CD14-positive monocyte (primary cell): ENCODE measurements at regions not wholly inside any gene's neighbourhood (a gene's known extent, or its start where the extent isn't known, plus 50 kb on each side); places are given as distances from the start of the nearest gene placed in this dataset.
A peak's percentile ranks its signal among the peaks of the same experiment; 100 is the strongest.

Experiments
- DNase-seq, 3 donors: peaks; one replicate each; pipeline ENCODE4 v3.0.0-alpha.2; 2011 to 2022
- H2AFZ ChIP-seq: 2 replicates; pipeline ENCODE4 v1.6.0; 2012; ENCODE audit warnings: mild to moderate bottlenecking, low read depth, low read length, inconsistent platforms; ENCODE audit not compliant: insufficient read depth, poor library complexity, severe bottlenecking
- H3K27ac ChIP-seq, 2 donors: 1 replicate in 1 of 2; 2 replicates in 1 of 2; pipeline ENCODE4 v1.5.1; 2012 to 2013; ENCODE audit warnings: low read length in 2 of 2, control low read depth in 1 of 2, inconsistent platforms in 1 of 2, low read depth in 1 of 2, mild to moderate bottlenecking in 1 of 2
- H3K27me3 ChIP-seq, 2 donors: one replicate each; pipeline versions ENCODE4 v1.6.0 to v1.6.1; 2011 to 2013; ENCODE audit warnings: low read length in 2 of 2; ENCODE audit not compliant: control insufficient read depth in 2 of 2, insufficient read depth in 2 of 2
- H3K36me3 ChIP-seq, 2 donors: replicated peaks in 1 of 2; 1 replicate in 1 of 2; 2 replicates in 1 of 2; pipeline versions ENCODE4 v1.5.1 to v1.6.1; 2012 to 2013; ENCODE audit warnings: low read length in 2 of 2, control low read depth in 1 of 2, inconsistent platforms in 1 of 2, mild to moderate bottlenecking in 1 of 2; ENCODE audit not compliant: insufficient read depth in 2 of 2, control insufficient read depth in 1 of 2
- H3K4me1 ChIP-seq, 2 donors: 1 replicate in 1 of 2; 2 replicates in 1 of 2; pipeline versions ENCODE4 v1.5.1 to v1.6.1; 2012 to 2013; ENCODE audit warnings: low read length in 2 of 2, control low read depth in 1 of 2, inconsistent platforms in 1 of 2, mild to moderate bottlenecking in 1 of 2, moderate library complexity in 1 of 2; ENCODE audit not compliant: insufficient read depth in 2 of 2, control insufficient read depth in 1 of 2
- H3K4me2 ChIP-seq: replicated peaks from 2 replicates; pipeline ENCODE3; 2012; ENCODE audit warnings: low read length, moderate library complexity, mild to moderate bottlenecking; ENCODE audit not compliant: poor library complexity, severe bottlenecking; ENCODE audit errors: extremely low read depth
- H3K4me3 ChIP-seq, 3 experiments: fragments of 200-600 bp in 1 of 3; sonication (generic) in 1 of 3; replicated peaks in 1 of 3; 1 replicate in 2 of 3; 2 replicates in 1 of 3; pipeline ENCODE4 v1.5.1; 2011 to 2013; ENCODE audit warnings: low read length in 3 of 3, mild to moderate bottlenecking in 3 of 3, control low read depth in 2 of 3, low read depth in 2 of 3, inconsistent platforms in 1 of 3, moderate library complexity in 1 of 3
- H3K79me2 ChIP-seq: 2 replicates; pipeline ENCODE4 v1.6.0; 2012; ENCODE audit warnings: mild to moderate bottlenecking, control low read depth, inconsistent platforms, low read length, moderate library complexity; ENCODE audit not compliant: insufficient read depth
- H3K9ac ChIP-seq: 2 replicates; pipeline ENCODE4 v1.6.0; 2017; ENCODE audit warnings: low read length, mild to moderate bottlenecking; ENCODE audit not compliant: insufficient read depth, poor library complexity, severe bottlenecking
- H3K9me3 ChIP-seq, 2 donors: replicated peaks in 1 of 2; 1 replicate in 1 of 2; 2 replicates in 1 of 2; pipeline versions ENCODE4 v1.5.1 to v1.6.1; 2012 to 2013; ENCODE audit warnings: low read length in 2 of 2, control low read depth in 1 of 2; ENCODE audit not compliant: control insufficient read depth in 1 of 2, insufficient read depth in 1 of 2
- H4K20me1 ChIP-seq: 2 replicates; pipeline ENCODE4 v1.6.0; 2012; ENCODE audit warnings: mild to moderate bottlenecking, low read length, control low read depth, moderate library complexity; ENCODE audit not compliant: insufficient read depth
- H3K27ac Mint-ChIP-seq, 7 donors: one replicate each; pipeline ENCODE4 v1.8.0; 2020; ENCODE audit warnings: mild to moderate bottlenecking in 7 of 7, mixed read lengths in 7 of 7, moderate library complexity in 6 of 7, inconsistent platforms in 2 of 7
- H3K27me3 Mint-ChIP-seq, 3 donors: one replicate each; pipeline ENCODE4 v1.8.0; 2021 to 2022; ENCODE audit warnings: low read depth in 3 of 3, mild to moderate bottlenecking in 3 of 3, mixed read lengths in 3 of 3, moderate library complexity in 3 of 3, inconsistent platforms in 1 of 3
- H3K36me3 Mint-ChIP-seq, 2 donors: one replicate each; pipeline ENCODE4 v1.8.0; 2020; ENCODE audit warnings: mixed read lengths in 2 of 2, inconsistent platforms in 1 of 2, mild to moderate bottlenecking in 1 of 2
- H3K4me1 Mint-ChIP-seq: one replicate; pipeline ENCODE4 v1.8.0; 2020; ENCODE audit warnings: mild to moderate bottlenecking, mixed read lengths
- H3K4me3 Mint-ChIP-seq, 2 donors: one replicate each; pipeline ENCODE4 v1.8.0; 2020; ENCODE audit warnings: mild to moderate bottlenecking in 2 of 2, mixed read lengths in 2 of 2, moderate library complexity in 1 of 2
- H3K9me3 Mint-ChIP-seq, 7 donors: one replicate each; pipeline ENCODE4 v1.8.0; 2020 to 2022; ENCODE audit warnings: mixed read lengths in 7 of 7, mild to moderate bottlenecking in 6 of 7, moderate library complexity in 6 of 7, inconsistent platforms in 2 of 7
- CTCF ChIP-seq: fragments of 200-600 bp; IDR thresholded peaks from one replicate; pipeline ENCODE4 v1.8.0; 2022; ENCODE audit warnings: antibody characterized with exemption, mild to moderate bottlenecking
- WGBS: methylation state at CpG from one replicate; pipeline ENCODE4 v1.1.5; 2013; ENCODE audit warnings: missing lambda C conversion rate; ENCODE audit not compliant: insufficient coverage; 5-methylcytosine and 5-hydroxymethylcytosine counted together
- intact Hi-C, 2 donors: fragments of 100-400 bp; cut with micrococcal nuclease; formaldehyde crosslinking; loops; one replicate each; pipeline versions ENCODE4 v1.15.0 to v1.15.1; 2023

- H3K36me3 Mint-ChIP-seq: no peaks in the 10 kb centered on the region
- H3K4me3 Mint-ChIP-seq: no peak overlapping the region
Measured at GRCh38 chr12:66999141-66999540, 270.0 kb upstream of the CAND1 start.

GRCh38 chr12:67001251-67001650, 267.9 kb upstream of the CAND1 start:
- H3K36me3 ChIP-seq: no peaks in the 10 kb centered on the region
- H3K4me1 ChIP-seq: no peaks in the 10 kb centered on the region
- no peak for TF ChIP-seq CTCF
- no peak overlapping the region for H3K27ac Mint-ChIP-seq
- H3K4me3 ChIP-seq: no peak overlapping the region
- no peak for DNase-seq
- no peaks in the 10 kb centered on the region for H4K20me1 ChIP-seq
- no CpG with 5 or more reads among the region's 2 CpGs for WGBS
- intact Hi-C loops: no loop called here
- no peaks in the 10 kb centered on the region for H3K79me2 ChIP-seq
- peaks cover 0 to 2% (median 0%) of the 10 kb centered on the region in 7 donors for H3K9me3 Mint-ChIP-seq
- H3K4me1 Mint-ChIP-seq: peaks cover 3% of the 10 kb centered on the region
- no peaks in the 10 kb centered on the region for H3K36me3 Mint-ChIP-seq
- H2AFZ ChIP-seq: no peak overlapping the region
- no peak overlapping the region for H3K27ac ChIP-seq
- H3K27me3 Mint-ChIP-seq: peaks cover 0 to 2% (median 0%) of the 10 kb centered on the region in 3 donors
- H3K4me3 Mint-ChIP-seq: no peak overlapping the region
- no peak overlapping the region for H3K4me2 ChIP-seq
- H3K9ac ChIP-seq: no peak overlapping the region
- H3K27me3 ChIP-seq: no peaks in the 10 kb centered on the region
- no peaks in the 10 kb centered on the region for H3K9me3 ChIP-seq

More at GRCh38 chr12:66999141-66999540, 270.0 kb upstream of the CAND1 start:
- Histone ChIP-seq H4K20me1 (no peaks in the 10 kb centered on the region), H2AFZ (no peak overlapping the region), H3K9ac (no peak overlapping the region), H3K4me1 (no peaks in the 10 kb centered on the region), H3K36me3 (no peaks in the 10 kb centered on the region), H3K27me3 (no peaks in the 10 kb centered on the region), H3K27ac (no peak overlapping the region), H3K79me2 (no peaks in the 10 kb centered on the region), H3K4me2 (no peak overlapping the region), H3K9me3 (no peaks in the 10 kb centered on the region), H3K4me3 (no peak overlapping the region)
- H3K27me3 Mint-ChIP-seq: no peaks in the 10 kb centered on the region
- H3K4me1 Mint-ChIP-seq: peaks cover 3% of the 10 kb centered on the region
- intact Hi-C loops: no loop called here
- WGBS: no CpG with 5 or more reads among the region's 1 CpG
- no peak overlapping the region for H3K27ac Mint-ChIP-seq
- peaks cover 0 to 2% (median 0%) of the 10 kb centered on the region in 7 donors for H3K9me3 Mint-ChIP-seq
- no peak for TF ChIP-seq CTCF
- peak in 1 of 3 donors; percentile 13 for DNase-seq
